ENCODE measurements at regions not wholly inside any gene's neighbourhood (a gene's known extent, or its start where the extent isn't known, plus 50 kb on each side); places are given as distances from the start of the nearest gene placed in this dataset.

DNA sequence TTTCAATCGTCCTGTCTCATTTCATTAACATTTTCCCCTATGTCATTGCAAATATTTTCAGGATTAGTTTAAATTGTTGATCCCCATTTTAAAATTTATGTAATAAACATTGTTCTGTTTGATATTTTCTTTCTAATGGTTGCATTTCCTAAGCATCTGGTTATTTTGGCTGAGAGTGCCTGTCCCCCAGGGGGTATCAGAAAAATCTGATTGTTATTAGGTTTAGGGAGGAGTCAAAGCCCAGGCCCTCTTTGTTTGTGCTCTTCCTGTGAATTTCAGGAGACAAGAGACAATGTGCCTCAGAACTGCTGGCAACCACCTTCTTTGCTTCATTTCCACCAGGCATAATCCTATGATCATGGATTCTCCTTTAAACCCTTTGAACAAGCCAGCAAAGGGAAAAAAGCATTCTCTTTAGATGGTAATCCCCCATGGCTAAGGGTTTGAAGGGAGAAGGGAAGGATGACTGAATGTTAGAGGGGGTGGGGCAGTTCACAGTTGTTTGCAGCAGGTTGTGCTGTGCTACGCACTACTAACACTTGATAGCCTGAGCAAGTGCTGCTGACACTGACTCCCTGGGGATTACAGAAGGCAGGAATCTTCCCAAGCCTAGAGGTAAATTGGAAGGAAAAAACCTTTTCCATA is 462.4 kb upstream of the LRRC4C start:
- TF ChIP-seq, protein P1, sequence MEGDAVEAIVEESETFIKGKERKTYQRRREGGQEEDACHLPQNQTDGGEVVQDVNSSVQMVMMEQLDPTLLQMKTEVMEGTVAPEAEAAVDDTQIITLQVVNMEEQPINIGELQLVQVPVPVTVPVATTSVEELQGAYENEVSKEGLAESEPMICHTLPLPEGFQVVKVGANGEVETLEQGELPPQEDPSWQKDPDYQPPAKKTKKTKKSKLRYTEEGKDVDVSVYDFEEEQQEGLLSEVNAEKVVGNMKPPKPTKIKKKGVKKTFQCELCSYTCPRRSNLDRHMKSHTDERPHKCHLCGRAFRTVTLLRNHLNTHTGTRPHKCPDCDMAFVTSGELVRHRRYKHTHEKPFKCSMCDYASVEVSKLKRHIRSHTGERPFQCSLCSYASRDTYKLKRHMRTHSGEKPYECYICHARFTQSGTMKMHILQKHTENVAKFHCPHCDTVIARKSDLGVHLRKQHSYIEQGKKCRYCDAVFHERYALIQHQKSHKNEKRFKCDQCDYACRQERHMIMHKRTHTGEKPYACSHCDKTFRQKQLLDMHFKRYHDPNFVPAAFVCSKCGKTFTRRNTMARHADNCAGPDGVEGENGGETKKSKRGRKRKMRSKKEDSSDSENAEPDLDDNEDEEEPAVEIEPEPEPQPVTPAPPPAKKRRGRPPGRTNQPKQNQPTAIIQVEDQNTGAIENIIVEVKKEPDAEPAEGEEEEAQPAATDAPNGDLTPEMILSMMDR (IDR thresholded peaks at IDR 0.05; ENCODE audit: low read length): no peak
- TF ChIP-seq EZH2 (optimal IDR thresholded peaks at IDR 0.05; ENCODE audit: low read depth, low read length) (no peak), EZH2phosphoT487 (IDR thresholded peaks at IDR 0.05; ENCODE audit: low read length) (no peak)

All from MM.1S (cell line).